DMS53 treated with DMSO at 0.1 percent for 48 hours (cell line): ENCODE measurements at regions not wholly inside any gene's neighbourhood (a gene's known extent, or its start where the extent isn't known, plus 50 kb on each side); places are given as distances from the start of the nearest gene placed in this dataset.
"Not testable (repeated sequence)": the region's sequence is repeated elsewhere in the genome, so short reads cannot be mapped to it uniquely, and the experiment has no call there.

Experiments
- DNase-seq: peaks from one replicate; lab custom pipeline; 2025; ENCODE audit not compliant: unreplicated experiment; lab: John Stamatoyannopoulos, UW

GRCh38 chr2:83014462-83014861 lies 1444.6 kb downstream of the SUCLG1 start:
- no peak for DNase-seq

- no peak for DNase-seq
Measured at GRCh38 chr2:83006961-83007360, 1452.1 kb downstream of the SUCLG1 start.

DNA sequence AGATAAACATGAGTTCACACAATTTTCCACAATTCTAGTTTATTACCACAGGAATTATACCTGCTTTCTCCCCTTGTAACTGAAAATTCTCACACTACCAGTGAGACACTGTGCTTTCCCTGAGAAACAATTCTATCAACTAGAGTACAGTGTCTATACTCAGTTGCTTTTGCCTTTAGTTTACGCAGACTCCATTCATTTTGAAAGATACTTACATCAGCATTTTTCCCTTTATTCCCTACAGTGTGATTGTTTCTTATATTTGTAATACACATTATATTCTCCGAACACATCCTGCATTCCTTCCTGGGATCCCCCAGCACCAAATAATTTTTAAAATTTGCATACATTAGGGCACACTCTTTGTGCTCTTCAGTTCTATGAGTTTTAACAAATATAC lies 1455.5 kb downstream of the SUCLG1 start:
- no peak for DNase-seq

DNA sequence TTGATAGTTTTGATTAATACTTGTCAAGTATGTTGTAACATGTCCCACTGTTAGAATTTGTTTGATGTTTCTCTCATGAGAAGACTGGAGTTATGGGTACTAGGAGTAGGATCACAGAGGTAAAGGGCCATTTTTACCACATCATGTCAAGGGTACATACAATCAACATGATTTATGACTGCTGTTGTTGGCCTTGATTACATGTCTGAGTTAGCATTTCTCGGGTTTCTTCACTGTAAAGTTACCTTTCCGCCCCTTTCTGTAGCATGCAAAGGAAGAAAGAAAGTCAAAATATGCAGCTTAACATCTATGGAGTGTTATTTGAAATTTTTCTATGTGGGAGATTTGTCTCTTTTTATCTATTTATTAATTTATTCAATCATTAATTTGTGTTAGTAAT lies 1456.4 kb downstream of the SUCLG1 start:
- DNase-seq: no peak

DNA sequence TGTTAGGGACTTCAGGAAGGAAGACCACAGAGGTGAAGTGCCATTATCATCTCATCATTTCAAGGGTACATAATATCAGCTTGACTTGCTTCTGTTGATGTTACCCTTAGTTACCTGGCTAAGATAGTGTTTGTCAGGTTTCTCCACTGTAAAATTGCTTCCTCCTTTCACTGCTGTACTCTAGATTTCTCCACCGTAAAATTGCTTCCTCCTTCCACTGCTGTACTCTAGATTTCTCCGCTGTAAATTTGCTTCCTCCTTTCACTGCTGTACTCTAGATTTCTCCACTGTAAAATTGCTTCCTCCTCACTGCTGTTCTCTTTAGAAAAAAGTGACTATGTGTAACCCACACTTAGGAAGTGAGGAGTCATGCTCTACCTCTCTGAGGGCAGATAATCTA lies 1460.3 kb downstream of the SUCLG1 start:
- peak; percentile 82 for DNase-seq

- DNase-seq: no peak
Measured at GRCh38 chr2:82996217-82996616, 1462.9 kb downstream of the SUCLG1 start.

- DNase-seq: no peak
Measured at GRCh38 chr2:82994151-82994550, 1464.9 kb downstream of the SUCLG1 start.

DNA sequence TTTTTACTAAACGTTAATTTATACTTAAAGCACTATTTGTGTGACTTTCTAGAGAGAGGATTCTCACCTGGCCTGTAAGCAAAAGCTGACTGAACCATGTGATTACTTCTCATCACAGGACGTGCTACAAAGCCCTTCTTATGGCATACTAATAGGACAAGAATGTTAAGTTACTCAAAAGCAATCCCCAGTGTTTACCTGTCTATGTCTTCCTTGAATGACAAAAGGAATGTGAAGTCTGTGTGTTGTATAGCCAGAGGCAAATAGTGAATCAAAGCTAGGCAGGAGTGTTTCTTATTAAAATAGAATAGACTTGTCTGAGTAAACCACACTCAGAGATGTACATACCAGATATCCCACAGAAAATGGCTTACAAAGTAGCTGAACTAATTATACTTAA lies 1465.5 kb downstream of the SUCLG1 start:
- no peak for DNase-seq

GRCh38 chr2:82992968-82993367 lies 1466.1 kb downstream of the SUCLG1 start:
- no peak for DNase-seq

- DNase-seq: not testable (repeated sequence)
Measured at GRCh38 chr2:82987706-82988105, 1471.4 kb downstream of the SUCLG1 start.

GRCh38 chr2:82986899-82987298 lies 1472.2 kb downstream of the SUCLG1 start:
- no peak for DNase-seq

DNA sequence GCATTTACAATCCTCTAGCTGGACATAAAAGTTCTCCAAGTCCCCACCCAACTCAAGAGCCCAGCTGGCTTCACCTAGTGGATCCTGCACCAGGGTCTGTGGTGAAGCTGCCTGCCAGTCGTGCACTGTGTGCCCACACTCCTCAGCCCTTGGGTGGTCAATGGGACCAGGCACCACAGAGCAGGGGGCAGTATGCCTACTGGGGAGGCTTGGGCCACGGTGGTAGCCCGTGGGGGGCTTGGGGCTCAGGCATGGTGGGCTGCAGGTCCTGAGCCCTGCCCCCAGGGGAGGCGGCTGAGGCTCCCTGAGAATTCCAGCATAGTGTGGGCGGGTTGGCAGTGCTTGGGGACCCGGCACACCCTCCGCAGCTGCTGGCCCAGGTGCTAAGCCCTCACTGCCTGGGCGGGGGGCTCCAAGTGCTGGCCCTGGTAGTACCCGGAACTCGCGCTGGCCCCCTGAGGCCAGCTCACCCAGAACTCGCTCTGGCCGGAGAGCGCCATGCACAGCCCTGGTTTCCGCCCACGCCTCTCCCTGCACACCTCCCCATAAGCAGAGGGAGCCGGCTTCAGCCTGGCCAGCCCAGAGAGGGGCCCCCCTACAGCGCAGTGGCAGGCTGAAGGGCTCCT lies 1473.4 kb downstream of the SUCLG1 start:
- DNase-seq: no peak

DNA sequence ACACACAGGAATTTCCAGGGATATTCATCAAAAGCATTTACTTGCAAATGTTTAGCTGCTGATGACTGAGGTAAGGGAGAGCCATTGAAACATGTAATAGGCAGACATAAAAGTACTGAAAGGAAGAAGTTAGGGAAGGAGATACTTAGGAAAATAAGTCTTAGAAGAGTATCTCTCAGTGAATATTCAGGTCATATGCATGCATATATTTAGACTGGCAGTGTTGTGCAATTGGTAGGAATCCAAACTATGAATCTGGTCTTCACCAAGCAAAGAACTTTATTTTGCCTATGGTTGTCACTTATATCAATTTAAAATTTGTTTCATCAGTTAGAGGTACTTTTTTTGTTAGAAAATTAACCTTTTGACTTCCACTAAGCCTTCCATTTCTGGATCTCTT lies 1490.7 kb downstream of the SUCLG1 start:
- DNase-seq: no peak

DNA sequence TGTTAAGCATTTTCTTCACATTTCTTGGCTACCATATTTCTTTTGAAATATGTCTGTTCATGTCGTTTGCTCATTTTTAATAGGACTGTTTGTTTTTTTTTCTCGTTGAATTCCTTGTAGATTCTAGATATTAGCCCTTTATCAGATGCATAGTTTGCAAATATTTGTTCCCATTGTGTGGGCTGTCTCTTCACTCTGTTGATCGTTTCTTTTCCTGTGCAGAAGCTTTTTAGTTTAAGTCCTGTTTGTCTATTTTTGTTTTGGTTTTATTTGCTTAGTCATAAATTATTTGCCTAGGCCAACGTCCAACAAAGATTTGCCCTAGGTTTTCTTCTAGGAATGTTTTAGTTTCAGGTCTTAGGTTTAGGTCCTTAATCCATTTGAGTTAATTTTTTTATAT lies 1494.7 kb downstream of the SUCLG1 start:
- no peak for DNase-seq

DNA sequence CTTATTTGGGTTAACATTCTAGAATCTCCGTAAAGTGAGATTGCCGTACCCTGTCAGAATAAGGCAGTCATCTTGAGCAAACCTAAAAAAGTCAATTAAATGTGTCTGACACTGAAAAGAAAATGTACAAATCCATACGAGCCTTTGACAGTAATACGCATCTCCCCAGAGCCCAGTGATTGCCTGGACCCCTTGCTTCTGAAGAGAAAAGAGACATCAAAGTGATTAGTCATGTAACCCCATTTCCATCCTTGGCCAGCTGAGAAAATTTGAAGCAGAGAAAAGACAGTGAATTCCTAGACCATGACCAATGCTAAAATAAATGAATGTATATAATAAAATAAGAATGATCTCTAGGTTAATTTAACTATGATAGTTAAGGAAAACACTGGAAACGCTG lies 1499.4 kb downstream of the SUCLG1 start:
- DNase-seq: no peak

GRCh38 chr2:82954868-82955267 lies 1504.2 kb downstream of the SUCLG1 start:
- DNase-seq: no peak

DNA sequence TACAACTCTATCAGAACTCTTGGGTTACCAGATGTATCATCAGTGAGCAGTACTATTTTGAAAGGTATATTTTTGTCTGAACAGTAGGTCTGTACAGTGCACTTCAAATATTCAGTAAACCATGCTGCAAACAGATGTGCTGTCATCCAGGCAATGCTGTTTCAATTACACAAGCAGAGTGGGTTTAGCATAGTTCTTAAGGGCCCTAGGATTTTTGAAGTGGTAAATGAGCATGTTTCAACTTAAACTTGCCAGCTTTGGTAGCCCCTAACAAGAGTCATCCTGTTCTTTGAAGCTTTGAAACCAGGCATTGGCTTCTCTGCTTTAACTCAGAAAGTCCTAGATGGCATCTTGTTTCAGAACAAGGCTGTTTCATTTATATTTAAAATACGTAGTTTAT lies 1519.9 kb downstream of the SUCLG1 start:
- no peak for DNase-seq

GRCh38 chr2:82938321-82938845 lies 1520.7 kb downstream of the SUCLG1 start:
- DNase-seq: not testable (repeated sequence)

- no peak for DNase-seq
Measured at GRCh38 chr2:82913566-82913965, 1545.5 kb downstream of the SUCLG1 start.

- no peak for DNase-seq
Measured at GRCh38 chr2:82896117-82896516, 1563.0 kb downstream of the SUCLG1 start.

- no peak for DNase-seq
Measured at GRCh38 chr2:82893190-82893589, 1565.9 kb downstream of the SUCLG1 start.

GRCh38 chr2:82879803-82880202 lies 1579.3 kb downstream of the SUCLG1 start:
- DNase-seq: no peak

DNA sequence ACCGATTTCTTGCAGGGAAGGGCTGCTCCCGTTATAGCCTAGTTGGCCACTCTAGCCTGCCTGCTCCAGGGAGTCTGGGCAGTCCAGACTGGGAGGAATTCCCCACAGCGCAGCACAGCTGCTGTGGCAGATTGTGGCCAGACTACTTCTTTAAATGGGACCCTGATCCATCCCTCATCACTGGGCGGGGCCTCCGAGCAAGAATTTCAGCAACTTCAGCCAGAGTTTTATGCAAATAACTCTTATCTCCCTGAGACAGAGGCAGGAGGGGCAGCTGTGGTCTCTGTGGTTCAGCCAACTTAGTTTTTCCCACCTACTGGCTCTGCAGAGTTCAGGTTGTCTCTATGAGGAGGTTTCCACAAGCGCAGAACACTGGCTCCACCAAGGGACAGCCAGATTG lies 1583.2 kb downstream of the SUCLG1 start:
- no peak for DNase-seq
